Kidney tubule cell (primary cell): ENCODE measurements at regions not wholly inside any gene's neighbourhood (a gene's known extent, or its start where the extent isn't known, plus 50 kb on each side); places are given as distances from the start of the nearest gene placed in this dataset.
"Not testable (repeated sequence)": the region's sequence is repeated elsewhere in the genome, so short reads cannot be mapped to it uniquely, and the experiment has no call there.

Source experiments
- DNase-seq: peaks from one replicate; pipeline ENCODE4 v3.0.0-alpha.2; 2018; ENCODE audit warnings: low spot score

DNA sequence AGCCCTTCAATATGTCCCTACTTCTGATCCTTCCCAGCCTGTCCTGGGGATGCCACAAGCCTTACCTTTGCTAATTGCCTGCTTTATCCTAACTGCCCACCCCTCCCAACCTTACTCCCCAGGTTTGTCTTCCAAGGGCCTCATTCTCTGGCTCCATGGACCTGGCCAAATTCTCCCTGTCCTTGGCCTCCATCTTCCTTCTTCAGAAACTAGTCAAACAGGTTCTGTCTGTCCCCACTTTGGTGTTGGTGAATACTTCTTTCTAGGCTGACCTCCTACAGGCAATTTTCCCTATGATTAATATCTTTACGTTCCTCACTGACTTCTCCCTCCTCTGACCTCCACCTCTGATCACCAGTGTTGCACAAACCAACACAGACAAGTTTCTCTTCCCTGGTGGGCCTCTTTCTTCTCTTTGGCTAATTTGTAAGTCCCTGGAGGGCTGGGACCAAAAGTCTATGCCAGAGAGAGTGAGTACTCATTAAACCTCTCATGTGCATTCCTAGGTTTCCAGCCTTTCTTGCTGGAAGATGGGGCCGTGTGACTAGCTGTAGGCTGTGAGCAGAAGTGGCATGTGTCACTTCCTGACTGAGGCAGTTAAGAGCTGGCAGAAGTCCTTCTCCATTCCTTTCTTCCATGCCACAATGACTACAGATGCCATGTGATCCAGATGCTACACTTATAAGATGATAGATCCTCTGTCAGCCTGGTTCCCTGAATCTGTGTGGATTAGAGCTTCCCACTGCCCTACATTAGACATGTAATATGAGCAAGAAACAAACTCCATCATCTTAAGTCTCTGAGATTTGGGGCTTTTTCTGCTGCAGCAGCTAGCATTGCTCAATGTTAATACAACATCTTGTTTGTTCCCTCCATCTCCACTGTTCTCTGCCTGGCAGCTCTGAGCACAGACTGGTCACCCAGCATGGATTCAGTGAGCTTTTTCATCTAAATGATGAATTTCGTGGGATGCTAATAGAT, 382.7 kb downstream of the RPS24 start:
- DNase-seq, result peak; percentile 79

DNA sequence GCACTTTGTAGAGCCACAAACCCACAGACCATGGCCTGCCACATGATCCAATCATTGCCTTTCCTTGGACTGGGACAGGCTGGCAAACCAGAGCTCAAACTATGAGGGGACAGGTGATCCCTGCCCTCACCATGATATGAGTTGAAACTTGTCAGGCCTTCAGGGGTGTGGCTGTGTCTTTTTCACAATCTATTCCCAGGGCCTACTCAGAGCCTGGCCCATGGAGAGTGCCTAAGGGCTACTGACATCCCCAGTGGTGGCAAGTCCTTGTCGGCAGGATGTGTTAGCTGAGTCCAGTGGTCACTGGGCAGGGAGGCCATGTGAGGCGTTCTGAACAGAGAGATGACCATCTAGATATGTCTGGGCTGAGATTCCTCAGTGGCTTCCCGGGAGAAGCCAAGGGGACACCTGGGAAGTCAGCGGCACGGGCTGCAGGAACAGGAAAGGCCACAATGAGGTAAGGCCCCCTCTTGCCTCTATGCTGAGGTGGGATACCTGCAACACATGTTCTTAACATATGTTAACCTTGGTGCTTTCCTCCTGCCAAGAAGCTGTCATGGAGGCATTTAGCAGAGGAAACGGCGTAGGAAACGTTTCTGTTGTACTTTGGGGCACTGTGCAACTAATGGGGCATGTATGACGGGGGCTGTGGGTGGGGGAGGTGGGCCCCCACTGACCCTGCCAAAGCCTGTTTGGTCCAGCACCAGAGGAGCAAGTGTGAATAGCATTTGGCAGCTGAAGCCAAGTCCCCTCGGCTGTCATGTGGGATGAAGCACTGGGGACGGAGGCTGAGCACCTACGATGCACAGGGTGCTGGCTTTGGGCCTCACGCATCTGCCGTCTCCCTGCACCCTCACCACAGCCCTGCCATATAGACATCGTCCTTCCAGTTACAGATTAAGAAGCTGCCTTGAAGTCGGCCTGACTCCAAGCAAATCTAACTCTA, 384.0 kb downstream of the RPS24 start:
- DNase-seq, result no peak

DNA sequence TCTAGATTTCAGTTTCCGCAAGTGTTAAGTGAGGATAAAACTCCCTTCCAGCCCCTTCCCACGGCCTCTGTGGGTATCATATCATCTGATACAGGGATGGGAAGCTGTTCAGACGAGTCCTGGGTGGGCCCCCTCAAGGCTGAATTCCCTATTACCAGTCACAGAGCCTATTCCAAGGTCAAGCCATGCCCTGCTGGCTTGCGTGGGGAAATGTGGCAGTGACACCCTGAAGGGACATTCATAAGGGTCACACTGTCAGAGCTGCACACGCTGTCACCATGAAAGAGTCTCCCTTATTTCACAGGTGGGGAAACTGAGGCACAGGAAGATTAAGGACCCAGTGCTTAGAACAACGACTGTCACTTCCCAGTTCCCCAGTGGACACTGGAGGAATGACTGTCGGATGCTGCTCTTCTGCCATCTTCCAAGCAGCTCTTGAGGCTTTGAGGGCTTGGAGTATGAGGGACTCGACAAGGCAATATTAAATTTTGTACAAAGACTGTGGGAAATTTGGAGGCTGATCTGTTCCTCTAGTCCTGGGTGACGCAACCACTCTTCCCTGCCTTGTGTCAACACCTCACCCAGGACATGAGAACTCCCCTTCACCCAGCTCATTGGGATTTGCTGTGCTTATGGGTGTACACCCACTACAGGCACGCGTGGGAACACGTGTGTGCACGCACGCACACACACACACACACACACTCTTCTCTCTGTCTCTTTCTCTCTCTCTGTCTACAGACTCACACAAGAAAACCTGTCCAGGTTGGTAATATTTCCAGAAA, 386.0 kb downstream of the RPS24 start:
- no peak for DNase-seq

DNA sequence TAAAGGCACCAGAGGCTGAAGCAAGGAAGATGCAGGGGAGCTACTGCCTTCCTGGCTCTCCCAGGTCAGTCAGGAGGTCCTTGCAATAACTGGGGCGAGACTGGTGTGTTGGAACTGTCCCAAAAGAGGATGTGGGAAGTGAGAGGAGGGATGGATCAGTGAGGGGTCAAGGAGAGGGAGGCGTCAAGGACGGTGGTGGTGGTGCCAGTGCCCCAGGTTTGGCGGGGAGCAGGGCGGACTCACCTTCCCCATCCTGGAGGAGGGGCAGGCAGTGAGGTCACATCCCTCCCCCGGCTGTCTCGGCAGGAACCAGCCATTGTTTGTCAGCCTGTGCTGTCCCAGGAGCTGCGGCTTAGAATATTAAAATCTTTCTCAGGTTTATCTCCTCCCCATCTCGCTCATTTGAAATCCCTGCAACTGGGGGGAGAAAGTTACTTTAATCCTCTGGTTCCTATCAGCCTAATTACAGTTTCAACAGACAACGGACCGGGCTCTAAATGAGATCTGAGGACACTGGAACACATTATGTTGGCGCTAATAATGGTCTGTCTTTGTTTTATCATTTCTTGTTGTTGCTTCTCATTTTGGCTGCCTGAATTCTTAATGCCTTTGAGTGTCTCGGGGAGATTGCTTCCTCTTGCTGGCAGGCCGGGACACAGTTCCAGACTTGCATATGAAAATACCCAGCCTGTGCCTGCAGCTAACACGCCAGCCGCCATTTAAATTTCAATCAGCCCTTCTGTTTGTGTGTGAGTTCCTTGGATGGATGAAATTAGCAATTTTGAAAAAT, 387.5 kb downstream of the RPS24 start:
- DNase-seq, result no peak

DNA sequence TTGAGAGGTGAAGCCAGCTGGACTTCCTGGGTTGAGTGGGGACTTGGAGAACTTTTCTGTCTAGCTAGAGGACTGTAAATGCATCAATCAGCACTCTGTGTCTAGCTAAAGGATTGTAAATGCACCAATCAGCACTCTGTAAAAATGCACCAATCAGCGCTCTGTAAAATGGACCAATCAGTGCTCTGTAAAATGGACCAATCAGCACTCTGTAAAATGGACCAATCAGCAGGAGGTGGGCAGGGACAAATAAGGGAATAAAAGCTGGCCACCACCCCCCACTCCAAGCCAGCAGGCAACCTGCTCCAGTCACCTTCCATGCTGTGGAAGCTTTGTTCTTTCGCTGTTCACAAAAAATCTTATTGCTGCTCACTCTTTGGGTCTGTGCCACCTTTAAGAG, 390.4 kb downstream of the RPS24 start:
- DNase-seq, result not testable (repeated sequence)

DNA sequence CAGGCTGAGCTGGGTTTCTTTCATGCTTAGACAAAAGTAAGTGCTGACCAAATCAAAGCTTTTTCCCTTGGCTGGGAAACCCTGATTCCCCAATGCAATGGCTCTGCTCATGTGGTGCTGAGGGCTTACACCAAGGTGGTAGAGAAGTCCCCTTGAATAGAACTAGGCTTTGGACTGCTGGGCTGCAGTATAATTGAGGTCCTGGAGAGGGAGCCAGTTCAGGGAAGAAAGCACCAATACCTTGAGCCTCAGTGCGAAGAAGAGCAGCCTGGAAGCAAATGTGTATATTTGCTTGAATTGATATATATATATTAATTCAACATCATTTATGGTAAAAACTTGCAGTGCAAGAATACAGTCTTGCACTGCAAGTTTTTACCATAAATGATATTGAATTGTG, 391.1 kb downstream of the RPS24 start:
- no peak for DNase-seq

DNA sequence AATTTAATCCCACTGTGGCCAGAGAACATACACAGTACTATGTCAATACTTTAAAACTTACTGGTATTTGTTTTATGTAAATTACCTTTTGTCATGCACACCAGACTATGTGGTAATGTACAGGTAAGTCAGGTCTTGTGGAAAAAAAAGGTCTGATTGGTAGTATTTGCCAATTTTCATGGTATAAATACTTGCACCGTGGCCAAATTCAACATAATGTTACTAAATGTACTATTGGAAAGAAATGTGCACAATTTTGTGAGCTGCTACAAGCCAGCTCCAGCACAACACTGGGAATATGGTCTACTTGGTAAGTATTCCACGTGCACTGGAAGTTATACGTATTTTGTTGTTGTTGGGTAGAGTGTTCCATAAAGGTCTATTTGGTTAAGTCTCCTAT, 392.5 kb downstream of the RPS24 start:
- no peak for DNase-seq

DNA sequence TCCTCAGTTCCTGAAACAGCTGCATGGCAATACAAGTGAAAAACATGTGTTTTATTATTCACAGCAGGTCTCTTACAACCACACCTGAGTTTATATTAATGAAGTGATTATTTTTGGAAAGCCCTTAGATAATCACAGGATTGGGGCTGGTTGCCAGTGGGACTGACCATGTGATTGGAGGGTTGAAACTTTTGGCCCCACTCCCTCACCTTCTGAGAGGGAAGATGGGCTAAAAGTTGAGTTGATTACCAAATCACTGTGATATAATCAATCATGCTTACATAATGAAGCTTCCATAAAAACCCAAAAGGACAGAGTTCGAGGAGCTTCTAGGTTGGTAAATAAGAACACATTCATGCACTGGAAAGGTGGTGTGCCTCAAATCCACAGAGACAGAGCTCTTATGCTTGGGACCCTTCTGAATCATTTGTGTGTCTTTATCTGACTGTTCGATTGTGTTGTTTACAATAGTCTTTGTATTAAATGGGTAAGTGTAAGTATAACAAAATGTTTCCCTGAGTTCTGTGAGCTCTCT, 393.9 kb downstream of the RPS24 start:
- DNase-seq, result no peak

DNA sequence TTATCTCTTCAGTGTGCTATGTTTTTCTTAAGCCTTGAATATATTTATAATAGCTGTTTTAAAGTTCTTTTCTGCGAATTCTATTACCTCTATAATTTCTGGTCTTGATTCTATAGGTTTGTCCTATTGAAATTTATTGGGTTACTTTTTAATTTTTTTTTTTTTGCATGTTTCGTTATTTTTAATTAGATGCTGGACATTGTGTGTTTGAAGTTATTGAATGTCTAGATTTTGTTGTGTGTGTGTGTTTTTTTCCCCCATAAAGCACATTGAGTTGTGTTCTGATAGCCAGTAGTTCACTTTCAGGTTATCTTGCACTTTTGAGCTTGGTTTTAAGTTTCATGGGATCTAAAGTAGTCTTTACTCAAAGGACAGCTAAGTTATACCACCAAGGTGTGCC, 394.9 kb downstream of the RPS24 start:
- no peak for DNase-seq

DNA sequence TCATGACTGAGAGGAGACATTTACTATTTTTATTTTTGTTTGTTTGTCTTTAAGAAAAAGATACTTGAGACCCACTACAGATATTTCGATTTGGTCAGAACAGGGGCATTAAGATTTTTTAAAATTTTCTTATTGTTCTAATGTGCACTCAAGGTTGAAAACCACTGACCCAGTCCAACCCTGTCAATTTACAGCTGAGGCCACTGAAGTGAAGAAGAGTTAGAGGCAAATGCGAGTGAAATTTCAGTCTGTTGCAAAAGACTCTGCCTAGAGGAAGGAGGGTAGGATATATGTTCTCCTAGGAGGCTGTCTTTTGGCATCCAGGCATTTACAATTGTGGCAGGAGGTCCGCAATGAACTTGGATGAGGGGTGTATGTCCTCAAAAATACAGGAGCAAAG, 396.3 kb downstream of the RPS24 start:
- no peak for DNase-seq

DNA sequence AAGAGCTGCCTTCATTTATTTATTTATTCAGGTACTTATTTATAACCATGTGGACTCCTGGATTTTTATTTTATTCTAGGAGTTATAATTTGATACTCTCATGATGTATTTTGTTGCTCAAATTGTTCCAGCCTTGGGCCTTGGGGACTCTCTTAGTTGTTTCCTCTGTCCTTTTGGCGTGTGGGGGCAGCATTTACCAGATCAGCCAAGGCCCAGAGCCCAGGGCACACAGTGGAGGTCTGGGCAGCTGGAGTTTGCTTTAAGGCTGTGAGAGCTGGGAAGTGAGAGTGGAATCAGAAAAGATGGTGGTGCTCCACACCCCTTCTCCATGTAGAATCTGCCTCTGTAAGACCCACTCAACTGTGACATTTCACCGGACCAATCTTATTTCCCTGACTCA, 398.9 kb downstream of the RPS24 start:
- DNase-seq, result peak; percentile 42

DNA sequence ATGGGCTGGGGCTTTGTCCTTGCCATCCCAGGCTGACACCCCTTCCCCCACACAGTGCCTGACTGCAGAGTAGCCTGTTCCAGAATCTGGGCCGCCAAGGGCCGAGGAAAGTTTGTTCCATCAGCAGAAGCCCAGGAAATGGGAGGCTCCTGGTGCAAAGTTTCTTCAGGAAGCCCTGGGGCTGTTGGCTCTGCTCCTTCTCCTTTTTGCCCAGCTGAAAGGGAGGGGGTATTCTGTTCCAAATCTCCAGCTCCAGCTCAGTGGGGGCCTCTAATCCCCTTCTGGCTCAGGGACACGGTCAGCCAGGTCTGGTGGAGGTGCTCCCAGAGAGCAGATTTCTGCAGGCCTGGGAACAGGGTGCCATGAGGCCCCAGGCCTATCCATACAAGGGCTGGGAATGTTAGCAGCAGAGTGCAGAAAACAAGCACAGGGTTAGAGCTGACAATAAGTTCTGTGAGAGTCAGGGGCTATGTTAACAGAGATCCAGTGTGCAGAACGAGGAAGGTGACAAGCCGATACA, 399.5 kb downstream of the RPS24 start:
- DNase-seq, result no peak

DNA sequence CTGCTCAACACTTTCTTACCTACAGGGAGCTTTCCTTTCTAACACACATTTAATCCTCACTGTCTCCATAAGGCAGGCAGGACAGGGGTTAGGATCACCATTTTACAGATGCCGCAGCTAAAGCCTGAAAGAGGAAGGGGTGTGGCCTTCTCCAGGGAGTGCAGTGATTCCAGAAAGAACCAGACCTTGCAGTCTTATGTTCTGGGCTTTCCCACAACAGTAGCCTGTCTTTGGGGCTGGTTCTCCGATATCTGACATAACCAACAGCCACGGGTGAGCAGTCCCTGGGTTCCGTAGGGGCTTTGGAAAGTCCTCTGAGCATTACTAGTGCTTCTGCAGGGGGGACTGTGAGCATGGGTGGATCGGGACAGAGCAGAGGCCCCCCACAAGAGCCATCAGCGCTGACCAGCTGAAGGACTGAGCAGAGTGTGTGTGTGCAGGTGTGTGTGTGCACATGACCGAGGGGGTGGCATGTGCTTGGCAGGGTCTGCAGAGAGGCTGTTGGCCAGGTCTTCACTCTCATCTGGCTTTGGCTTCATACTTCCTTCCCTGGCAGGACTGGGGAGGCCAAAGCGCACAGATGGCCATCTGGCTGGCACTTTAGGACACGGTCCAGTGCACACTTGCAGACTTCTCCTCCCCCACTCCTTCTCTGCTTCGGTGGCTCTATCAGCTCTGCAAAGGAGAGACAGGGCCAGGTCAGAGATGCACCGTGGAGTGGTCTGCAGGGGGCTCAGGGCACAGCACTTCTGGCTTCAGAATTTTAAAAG, 400.3 kb downstream of the RPS24 start:
- DNase-seq, result no peak

DNA sequence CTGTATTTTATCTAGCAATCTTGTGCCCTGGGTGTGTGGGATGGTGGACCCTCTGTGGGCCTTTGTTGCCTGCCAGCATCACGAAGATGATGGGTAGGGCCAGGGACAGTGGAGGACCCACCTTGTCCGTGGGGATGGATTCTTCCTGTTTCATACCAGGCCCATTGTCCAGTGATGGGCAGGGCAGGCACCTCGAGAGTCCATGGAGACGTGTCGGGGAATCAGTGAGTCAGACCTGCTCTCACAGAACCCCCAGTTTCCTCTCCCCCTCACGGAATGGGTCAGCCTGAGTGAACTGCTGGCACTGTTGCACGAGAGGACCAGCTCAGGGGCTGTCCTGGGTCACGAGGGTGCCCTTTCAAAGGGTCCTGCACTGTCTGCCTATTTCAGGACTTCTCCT, 401.2 kb downstream of the RPS24 start:
- no peak for DNase-seq

DNA sequence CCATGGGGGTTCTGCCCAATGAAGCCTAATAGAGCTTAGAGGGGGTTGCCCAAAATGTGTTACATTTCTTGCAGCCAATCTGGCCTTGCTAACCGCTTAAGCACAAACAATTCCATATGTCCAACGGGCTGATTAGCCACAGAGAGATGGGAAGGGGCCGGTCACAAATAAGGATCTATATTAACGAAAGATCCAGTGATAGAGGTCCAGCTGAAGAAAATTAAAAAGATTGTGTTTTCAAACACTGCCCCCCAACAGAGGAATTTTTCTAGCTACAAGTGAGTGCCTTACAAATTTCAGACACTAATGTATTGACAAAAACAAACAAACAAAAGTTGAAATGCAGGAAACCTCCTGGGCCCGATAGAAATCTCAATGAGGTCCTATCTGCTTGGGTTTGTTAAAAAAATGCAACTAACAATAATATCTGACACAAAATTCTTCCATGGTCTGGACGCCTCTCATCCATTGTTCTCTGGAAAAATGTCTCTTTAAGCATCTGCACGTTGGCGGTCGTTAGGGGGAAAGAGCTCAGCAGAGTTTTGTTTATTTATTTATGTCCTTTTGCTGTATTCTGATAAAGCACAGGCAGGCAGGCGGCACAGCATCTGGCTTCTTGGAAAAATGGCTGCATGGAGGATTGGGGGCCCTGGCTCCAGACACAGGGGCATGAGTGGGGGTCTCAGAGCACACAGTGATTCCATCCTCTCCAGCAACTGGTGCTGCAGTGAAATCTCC, 402.0 kb downstream of the RPS24 start:
- DNase-seq, result no peak

DNA sequence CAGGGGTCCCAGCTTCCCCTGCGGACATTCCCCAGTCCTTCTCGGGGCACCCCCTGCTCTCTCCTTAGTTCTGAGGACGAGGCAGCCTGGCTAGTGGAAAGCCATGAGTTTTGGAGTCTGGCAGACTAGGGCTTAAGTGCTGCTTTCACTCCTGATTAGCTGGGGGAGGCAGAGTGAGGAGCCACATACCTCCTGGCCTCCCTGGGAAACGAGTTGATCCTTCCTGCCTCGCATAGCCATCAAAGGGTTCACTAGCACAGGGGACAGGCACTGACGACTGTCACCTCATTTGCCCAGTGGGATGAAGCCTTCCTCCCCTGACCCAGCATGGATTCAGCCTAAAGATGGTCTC, 402.5 kb downstream of the RPS24 start:
- DNase-seq, result no peak

DNA sequence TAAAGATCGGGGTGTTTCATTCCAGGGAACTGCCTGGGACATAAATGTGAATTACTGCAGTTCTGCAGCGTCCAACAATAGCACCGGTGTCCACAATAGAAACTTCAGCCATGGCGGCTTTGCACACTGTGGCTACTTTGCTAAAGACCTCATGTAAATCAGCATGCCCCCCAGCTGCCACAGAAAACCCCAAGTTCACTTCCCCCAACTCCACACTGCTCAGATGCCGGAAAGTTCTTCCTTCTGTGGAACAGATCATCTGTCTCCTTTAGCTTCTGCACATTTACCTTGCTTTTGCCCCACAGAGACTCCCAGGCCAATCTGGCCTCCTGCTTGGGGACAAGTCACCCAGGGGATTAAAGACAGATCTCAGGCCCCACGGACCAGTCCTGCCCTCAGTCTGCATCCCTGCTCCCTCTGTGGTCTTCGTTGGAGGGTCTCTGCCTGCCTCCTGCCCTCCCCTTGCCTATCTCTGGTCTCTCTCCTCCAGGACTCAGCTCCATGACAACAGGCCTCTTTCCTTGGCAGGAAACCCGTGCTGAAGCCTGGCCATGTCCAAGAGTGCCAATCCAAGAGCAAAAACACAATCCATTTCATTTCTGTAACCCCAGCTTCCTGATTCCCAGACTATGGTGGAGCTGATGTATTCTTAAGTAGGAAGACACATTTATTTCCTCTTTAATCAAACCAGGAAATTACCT, 403.2 kb downstream of the RPS24 start:
- no peak for DNase-seq

DNA sequence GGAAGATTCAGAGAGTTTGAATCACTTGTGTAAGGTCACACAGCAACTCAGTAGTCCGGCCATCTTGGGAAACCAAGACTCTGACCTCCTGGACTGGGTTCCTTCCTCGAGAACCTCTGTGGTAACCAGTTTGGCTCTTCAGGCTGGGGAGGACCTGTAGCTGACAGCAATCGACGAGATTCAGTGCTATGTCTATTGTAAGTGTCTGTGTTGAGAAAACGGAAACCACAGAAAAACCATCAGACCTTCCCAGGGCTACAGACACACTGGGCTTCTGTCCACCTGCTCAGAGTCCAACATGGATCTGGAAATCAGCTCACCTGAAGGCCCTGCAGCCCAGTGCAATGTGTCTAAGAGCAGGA, 403.7 kb downstream of the RPS24 start:
- no peak for DNase-seq
